ENCODE measurements at regions not wholly inside any gene's neighbourhood (a gene's known extent, or its start where the extent isn't known, plus 50 kb on each side); places are given as distances from the start of the nearest gene placed in this dataset.

DNA sequence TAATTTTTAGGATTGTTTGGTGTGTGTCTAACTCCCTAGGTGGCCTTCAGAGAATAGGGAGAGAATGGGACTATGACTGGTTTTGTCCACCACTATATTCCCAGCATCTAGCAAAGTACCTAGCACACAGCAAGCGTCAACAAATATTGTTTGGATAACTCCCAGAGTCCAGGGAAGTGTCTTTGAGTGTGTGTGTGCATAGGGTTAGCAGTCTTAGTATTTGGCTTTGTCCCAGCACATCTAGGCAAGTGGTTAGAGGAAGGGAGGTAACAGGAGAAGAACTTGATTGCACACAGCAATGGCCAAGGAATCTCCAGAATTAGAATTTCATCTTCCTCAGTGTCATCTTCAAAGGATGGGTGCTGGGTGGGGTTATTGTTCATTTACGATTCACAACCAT lies 385.4 kb upstream of the CDH5 start:
- Histone ChIP-seq H3K27me3 (ENCODE audit: insufficient read depth, low read length) (peaks cover 9% of the 10 kb centered on the region; the same call in 1 of the 2 replicates), H3K36me3 (ENCODE audit: insufficient read depth, low read length) (no peaks in the 10 kb centered on the region), H3K27ac (ENCODE audit: low read depth, low read length) (no peak overlapping the region), H3K4me3 (ENCODE audit: low read depth, low read length) (no peak overlapping the region), H2AFZ (ENCODE audit: low read length, unreplicated experiment) (no peak overlapping the region), H3K79me2 (ENCODE audit: control insufficient read depth, insufficient read depth, low read length, unreplicated experiment) (no peaks in the 10 kb centered on the region), H3K4me1 (ENCODE audit: control insufficient read depth, insufficient read depth, low read length, unreplicated experiment) (no peaks in the 10 kb centered on the region)

DNA sequence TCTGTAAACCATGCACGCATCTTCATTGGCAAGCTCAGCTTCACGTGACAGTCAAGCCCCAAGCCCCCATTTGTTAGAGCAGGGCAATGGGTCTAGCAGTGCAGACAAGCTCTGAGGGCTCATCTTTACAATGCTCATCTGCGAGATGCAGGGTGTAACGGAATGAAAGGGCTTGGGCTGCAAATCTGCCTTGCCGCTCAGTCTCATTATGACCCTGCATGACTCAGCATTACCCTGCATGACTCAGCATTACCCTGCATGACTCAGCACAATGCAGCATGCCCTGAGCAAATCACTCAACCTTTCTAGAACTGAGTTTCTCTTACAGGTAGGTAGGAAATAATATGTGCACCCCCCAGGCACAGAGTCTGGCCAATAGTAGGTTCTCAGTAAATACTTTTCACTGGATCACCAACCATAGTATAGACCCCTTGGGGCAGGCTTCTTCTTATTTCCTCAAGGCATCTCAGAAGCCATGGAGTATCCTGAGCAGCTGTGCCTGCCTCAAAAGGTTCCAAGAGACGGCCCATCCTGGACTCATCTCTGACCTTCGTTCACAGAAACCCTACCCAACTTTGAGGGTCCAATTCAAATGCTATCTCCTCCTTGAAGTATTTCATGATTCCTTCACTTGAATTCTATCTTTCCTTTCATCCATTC lies 391.3 kb upstream of the CDH5 start:
- Histone ChIP-seq H3K27me3 (ENCODE audit: insufficient read depth, low read length) (no peaks in the 10 kb centered on the region), H3K4me1 (ENCODE audit: control insufficient read depth, insufficient read depth, low read length, unreplicated experiment) (peaks cover 10% of the 10 kb centered on the region), H3K27ac (ENCODE audit: low read depth, low read length) (peak overlapping the region; percentile 24), H2AFZ (ENCODE audit: low read length, unreplicated experiment) (no peak overlapping the region), H3K36me3 (ENCODE audit: insufficient read depth, low read length) (no peaks in the 10 kb centered on the region), H3K4me3 (ENCODE audit: low read depth, low read length) (no peak overlapping the region), H3K79me2 (ENCODE audit: control insufficient read depth, insufficient read depth, low read length, unreplicated experiment) (no peaks in the 10 kb centered on the region)

GRCh38 chr16:65967376-65967775 lies 399.1 kb upstream of the CDH5 start:
- Histone ChIP-seq H2AFZ (ENCODE audit: low read length, unreplicated experiment) (no peak overlapping the region), H3K36me3 (ENCODE audit: insufficient read depth, low read length) (no peaks in the 10 kb centered on the region), H3K27me3 (ENCODE audit: insufficient read depth, low read length) (no peaks in the 10 kb centered on the region), H3K4me1 (ENCODE audit: control insufficient read depth, insufficient read depth, low read length, unreplicated experiment) (peaks cover 6% of the 10 kb centered on the region), H3K79me2 (ENCODE audit: control insufficient read depth, insufficient read depth, low read length, unreplicated experiment) (no peaks in the 10 kb centered on the region), H3K27ac (ENCODE audit: low read depth, low read length) (no peak overlapping the region), H3K4me3 (ENCODE audit: low read depth, low read length) (no peak overlapping the region)

- Histone ChIP-seq H3K4me1 (ENCODE audit: control insufficient read depth, insufficient read depth, low read length, unreplicated experiment) (peaks cover 6% of the 10 kb centered on the region), H3K79me2 (ENCODE audit: control insufficient read depth, insufficient read depth, low read length, unreplicated experiment) (no peaks in the 10 kb centered on the region), H3K4me3 (ENCODE audit: low read depth, low read length) (no peak overlapping the region), H3K27ac (ENCODE audit: low read depth, low read length) (no peak overlapping the region), H2AFZ (ENCODE audit: low read length, unreplicated experiment) (no peak overlapping the region), H3K27me3 (ENCODE audit: insufficient read depth, low read length) (no peaks in the 10 kb centered on the region), H3K36me3 (ENCODE audit: insufficient read depth, low read length) (no peaks in the 10 kb centered on the region)
Observed at GRCh38 chr16:65965628-65966027, 400.9 kb upstream of the CDH5 start.

DNA sequence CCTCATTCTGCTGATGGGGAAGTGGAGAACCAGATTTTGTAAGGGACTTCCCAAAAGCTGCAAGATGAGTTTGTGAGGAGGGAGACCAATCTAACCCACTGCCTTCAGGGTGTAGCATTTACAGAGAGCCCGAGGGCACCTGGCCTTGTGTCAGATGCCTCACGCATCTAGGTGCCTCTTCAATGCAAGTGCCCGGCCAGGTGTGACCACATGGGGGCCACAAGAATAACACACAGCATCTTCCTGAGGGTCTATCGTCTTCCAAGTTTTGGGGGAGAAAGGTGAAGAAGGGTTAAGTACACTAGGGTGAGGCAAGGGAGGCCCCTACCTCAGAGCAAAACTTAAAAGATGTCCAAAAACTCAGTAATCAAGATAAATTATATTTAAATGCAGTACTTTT lies 401.7 kb upstream of the CDH5 start:
- no peak overlapping the region for H3K27ac ChIP-seq (ENCODE audit: low read depth, low read length)

GRCh38 chr16:65961476-65962143 lies 404.9 kb upstream of the CDH5 start:
- no peaks in the 10 kb centered on the region for H3K79me2 ChIP-seq (ENCODE audit: control insufficient read depth, insufficient read depth, low read length, unreplicated experiment)
- H3K27me3 ChIP-seq (ENCODE audit: insufficient read depth, low read length): no peaks in the 10 kb centered on the region
- H3K4me1 ChIP-seq (ENCODE audit: control insufficient read depth, insufficient read depth, low read length, unreplicated experiment): no peaks in the 10 kb centered on the region
- H3K4me3 ChIP-seq (ENCODE audit: low read depth, low read length): no peak overlapping the region
- H3K27ac ChIP-seq (ENCODE audit: low read depth, low read length): no peak overlapping the region
- H3K36me3 ChIP-seq (ENCODE audit: insufficient read depth, low read length): no peaks in the 10 kb centered on the region
- H2AFZ ChIP-seq (ENCODE audit: low read length, unreplicated experiment): no peak overlapping the region

More for the DNA sequence above, 401.7 kb upstream of the CDH5 start:
- H3K36me3 ChIP-seq (ENCODE audit: insufficient read depth, low read length): no peaks in the 10 kb centered on the region
- H3K27me3 ChIP-seq (ENCODE audit: insufficient read depth, low read length): no peaks in the 10 kb centered on the region
- no peak overlapping the region for H3K4me3 ChIP-seq (ENCODE audit: low read depth, low read length)
- H3K79me2 ChIP-seq (ENCODE audit: control insufficient read depth, insufficient read depth, low read length, unreplicated experiment): no peaks in the 10 kb centered on the region
- no peak overlapping the region for H2AFZ ChIP-seq (ENCODE audit: low read length, unreplicated experiment)
- H3K4me1 ChIP-seq (ENCODE audit: control insufficient read depth, insufficient read depth, low read length, unreplicated experiment): peaks cover 6% of the 10 kb centered on the region

DNA sequence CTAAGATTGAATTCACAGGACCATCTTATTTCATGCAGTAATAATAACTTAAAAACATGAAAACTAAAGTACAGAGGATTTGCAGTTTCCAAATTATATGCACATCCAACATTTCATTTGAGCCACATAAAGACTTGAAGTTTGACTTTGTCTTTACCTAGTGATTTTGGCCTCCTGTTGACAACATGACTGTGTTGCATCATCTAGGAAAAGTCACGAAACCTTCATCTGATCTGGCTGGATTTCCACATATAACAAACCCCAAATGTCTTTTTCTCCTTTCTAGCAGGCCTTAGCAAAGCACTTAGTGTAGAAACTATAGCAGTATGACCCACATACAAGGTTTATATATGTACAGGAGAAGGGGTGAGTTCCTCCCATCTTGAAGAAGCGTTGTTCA lies 406.5 kb upstream of the CDH5 start:
- H3K36me3 ChIP-seq (ENCODE audit: insufficient read depth, low read length): no peaks in the 10 kb centered on the region
- no peak overlapping the region for H3K4me3 ChIP-seq (ENCODE audit: low read depth, low read length)
- no peaks in the 10 kb centered on the region for H3K79me2 ChIP-seq (ENCODE audit: control insufficient read depth, insufficient read depth, low read length, unreplicated experiment)
- H3K27me3 ChIP-seq (ENCODE audit: insufficient read depth, low read length): 0 out of 2 replicates have a peak, but pooled peaks cover 4% of the 10 kb centered on the region
- H3K27ac ChIP-seq (ENCODE audit: low read depth, low read length): no peak overlapping the region
- no peaks in the 10 kb centered on the region for H3K4me1 ChIP-seq (ENCODE audit: control insufficient read depth, insufficient read depth, low read length, unreplicated experiment)
- no peak overlapping the region for H2AFZ ChIP-seq (ENCODE audit: low read length, unreplicated experiment)

- H2AFZ ChIP-seq (ENCODE audit: low read length, unreplicated experiment): no peak overlapping the region
- no peaks in the 10 kb centered on the region for H3K79me2 ChIP-seq (ENCODE audit: control insufficient read depth, insufficient read depth, low read length, unreplicated experiment)
- no peak overlapping the region for H3K27ac ChIP-seq (ENCODE audit: low read depth, low read length)
- H3K36me3 ChIP-seq (ENCODE audit: insufficient read depth, low read length): no peaks in the 10 kb centered on the region
- no peak overlapping the region for H3K4me3 ChIP-seq (ENCODE audit: low read depth, low read length)
- no peaks in the 10 kb centered on the region for H3K4me1 ChIP-seq (ENCODE audit: control insufficient read depth, insufficient read depth, low read length, unreplicated experiment)
- H3K27me3 ChIP-seq (ENCODE audit: insufficient read depth, low read length): peaks cover 4% of the 10 kb centered on the region; the same call in 1 of the 2 replicates
Observed at GRCh38 chr16:65958086-65958485, 408.4 kb upstream of the CDH5 start.

GRCh38 chr16:65956100-65956499 lies 410.4 kb upstream of the CDH5 start:
- Histone ChIP-seq H3K4me1 (ENCODE audit: control insufficient read depth, insufficient read depth, low read length, unreplicated experiment) (no peaks in the 10 kb centered on the region), H3K79me2 (ENCODE audit: control insufficient read depth, insufficient read depth, low read length, unreplicated experiment) (no peaks in the 10 kb centered on the region), H3K27me3 (ENCODE audit: insufficient read depth, low read length) (peaks cover 4% of the 10 kb centered on the region; the same call in 1 of the 2 replicates), H3K27ac (ENCODE audit: low read depth, low read length) (no peak overlapping the region), H2AFZ (ENCODE audit: low read length, unreplicated experiment) (no peak overlapping the region), H3K4me3 (ENCODE audit: low read depth, low read length) (no peak overlapping the region), H3K36me3 (ENCODE audit: insufficient read depth, low read length) (no peaks in the 10 kb centered on the region)

DNA sequence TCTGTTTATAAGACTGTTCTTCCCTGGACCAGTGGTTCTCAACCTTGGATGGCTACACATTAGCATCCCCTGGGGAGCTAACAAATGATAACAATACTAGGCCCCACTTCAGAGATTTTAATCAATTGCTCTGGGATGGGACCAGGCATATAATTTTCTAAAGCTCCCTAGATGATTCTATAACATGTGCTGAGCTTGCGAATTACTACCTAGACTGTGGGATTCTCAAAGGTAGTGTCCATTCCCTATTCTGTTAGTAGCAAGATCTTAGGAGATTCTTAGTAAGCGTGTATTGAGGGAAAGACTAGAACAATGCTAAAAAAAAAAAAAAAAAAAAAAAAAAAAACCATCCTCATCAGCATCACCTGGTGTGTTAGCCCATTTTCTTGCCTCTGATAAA lies 412.0 kb upstream of the CDH5 start:
- H3K27ac ChIP-seq (ENCODE audit: low read depth, low read length): no peak overlapping the region
- H3K27me3 ChIP-seq (ENCODE audit: insufficient read depth, low read length): peaks cover 4% of the 10 kb centered on the region; the same call in 1 of the 2 replicates
- H3K4me3 ChIP-seq (ENCODE audit: low read depth, low read length): no peak overlapping the region
- H3K4me1 ChIP-seq (ENCODE audit: control insufficient read depth, insufficient read depth, low read length, unreplicated experiment): no peaks in the 10 kb centered on the region
- H3K79me2 ChIP-seq (ENCODE audit: control insufficient read depth, insufficient read depth, low read length, unreplicated experiment): no peaks in the 10 kb centered on the region
- no peak overlapping the region for H2AFZ ChIP-seq (ENCODE audit: low read length, unreplicated experiment)
- H3K36me3 ChIP-seq (ENCODE audit: insufficient read depth, low read length): no peaks in the 10 kb centered on the region

DNA sequence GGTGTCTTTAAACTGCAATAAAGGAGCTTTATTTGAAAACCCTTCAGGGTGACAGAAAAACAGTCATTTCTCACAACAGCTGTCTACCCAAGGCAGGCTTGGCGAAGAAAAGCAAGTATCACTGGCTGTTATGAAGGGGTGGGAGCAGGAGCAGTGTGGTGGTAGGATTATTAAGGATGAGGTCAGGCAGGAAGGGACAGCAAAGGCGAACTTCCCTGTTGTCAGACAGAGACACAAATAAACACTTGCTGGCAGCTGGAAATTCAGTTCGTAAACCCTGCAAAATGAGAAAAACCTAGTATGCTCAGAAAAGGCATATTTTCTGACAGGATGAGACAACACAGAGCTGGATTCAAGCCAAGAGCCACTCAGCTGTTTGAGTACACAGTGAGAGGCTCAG lies 416.3 kb upstream of the CDH5 start:
- no peak overlapping the region for H3K4me3 ChIP-seq (ENCODE audit: low read depth, low read length)
- H3K4me1 ChIP-seq (ENCODE audit: control insufficient read depth, insufficient read depth, low read length, unreplicated experiment): no peaks in the 10 kb centered on the region
- peaks cover 8% of the 10 kb centered on the region; the same call in 1 of the 2 replicates for H3K27me3 ChIP-seq (ENCODE audit: insufficient read depth, low read length)
- H3K36me3 ChIP-seq (ENCODE audit: insufficient read depth, low read length): no peaks in the 10 kb centered on the region
- no peaks in the 10 kb centered on the region for H3K79me2 ChIP-seq (ENCODE audit: control insufficient read depth, insufficient read depth, low read length, unreplicated experiment)
- H2AFZ ChIP-seq (ENCODE audit: low read length, unreplicated experiment): no peak overlapping the region
- no peak overlapping the region for H3K27ac ChIP-seq (ENCODE audit: low read depth, low read length)
